Suprapubic skin (tissue), 3 donors: ENCODE measurements at regions not wholly inside any gene's neighbourhood (a gene's known extent, or its start where the extent isn't known, plus 50 kb on each side); places are given as distances from the start of the nearest gene placed in this dataset.

Experiments used
- POLR2A ChIP-seq, 2 donors: fragments of 450-650 bp; IDR thresholded peaks; one replicate each; pipeline ENCODE4 v1.6.1; 2017; ENCODE audit warnings: antibody characterized with exemption in 2 of 2, mild to moderate bottlenecking in 2 of 2, moderate library complexity in 2 of 2
- TF ChIP-seq, protein P1 (sequence below), 2 donors: fragments of 200-600 bp in 1 of 2; fragments of 450-650 bp in 1 of 2; sonication (generic) in 1 of 2; IDR thresholded peaks; one replicate each; pipeline ENCODE4 v1.5.1; 2016 to 2019; ENCODE audit warnings: antibody characterized with exemption in 2 of 2, mild to moderate bottlenecking in 1 of 2, moderate library complexity in 1 of 2

DNA sequence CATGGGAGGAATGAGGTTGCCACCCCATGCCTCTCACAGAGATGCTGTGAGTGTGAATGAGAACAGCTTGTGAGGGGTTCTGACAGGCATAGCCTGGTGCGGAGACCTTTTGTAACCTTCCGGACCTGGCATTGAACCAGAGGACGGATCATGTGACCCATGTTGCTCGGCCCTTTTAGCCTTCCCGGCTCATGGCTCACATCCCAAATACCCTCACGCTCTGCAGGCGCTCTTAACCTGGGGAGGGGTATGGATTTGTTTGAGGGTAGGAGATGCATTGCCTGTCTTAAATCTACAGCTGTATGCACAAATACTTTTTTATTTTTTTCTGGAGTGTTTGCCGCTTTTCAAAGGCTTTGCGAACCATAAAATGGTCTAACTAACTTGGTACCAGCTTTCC lies 102.4 kb upstream of the CRHR1 start:
- TF ChIP-seq, protein P1, sequence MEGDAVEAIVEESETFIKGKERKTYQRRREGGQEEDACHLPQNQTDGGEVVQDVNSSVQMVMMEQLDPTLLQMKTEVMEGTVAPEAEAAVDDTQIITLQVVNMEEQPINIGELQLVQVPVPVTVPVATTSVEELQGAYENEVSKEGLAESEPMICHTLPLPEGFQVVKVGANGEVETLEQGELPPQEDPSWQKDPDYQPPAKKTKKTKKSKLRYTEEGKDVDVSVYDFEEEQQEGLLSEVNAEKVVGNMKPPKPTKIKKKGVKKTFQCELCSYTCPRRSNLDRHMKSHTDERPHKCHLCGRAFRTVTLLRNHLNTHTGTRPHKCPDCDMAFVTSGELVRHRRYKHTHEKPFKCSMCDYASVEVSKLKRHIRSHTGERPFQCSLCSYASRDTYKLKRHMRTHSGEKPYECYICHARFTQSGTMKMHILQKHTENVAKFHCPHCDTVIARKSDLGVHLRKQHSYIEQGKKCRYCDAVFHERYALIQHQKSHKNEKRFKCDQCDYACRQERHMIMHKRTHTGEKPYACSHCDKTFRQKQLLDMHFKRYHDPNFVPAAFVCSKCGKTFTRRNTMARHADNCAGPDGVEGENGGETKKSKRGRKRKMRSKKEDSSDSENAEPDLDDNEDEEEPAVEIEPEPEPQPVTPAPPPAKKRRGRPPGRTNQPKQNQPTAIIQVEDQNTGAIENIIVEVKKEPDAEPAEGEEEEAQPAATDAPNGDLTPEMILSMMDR (IDR thresholded peaks at IDR 0.05): no peak
- no peak for TF ChIP-seq POLR2A (IDR thresholded peaks at IDR 0.05)
